ENCODE measurements at regions not wholly inside any gene's neighbourhood (a gene's known extent, or its start where the extent isn't known, plus 50 kb on each side); places are given as distances from the start of the nearest gene placed in this dataset.

- no peak for TF ChIP-seq CTCF (IDR thresholded peaks at IDR 0.05)
- no peak for TF ChIP-seq EP300 (IDR thresholded peaks at IDR 0.05)
These were observed 101.7 kb downstream of the ADSS2 start for GRCh38 chr1:244350027-244350426.
